Fibroblast of mammary gland (primary cell): ENCODE measurements at regions not wholly inside any gene's neighbourhood (a gene's known extent, or its start where the extent isn't known, plus 50 kb on each side); places are given as distances from the start of the nearest gene placed in this dataset.
A peak's percentile ranks its signal among the peaks of the same experiment; 100 is the strongest.
"Not testable (repeated sequence)": the region's sequence is repeated elsewhere in the genome, so short reads cannot be mapped to it uniquely, and the experiment has no call there.

Experiments used
- DNase-seq: peaks from one replicate; pipeline ENCODE4 v3.0.0-alpha.2; 2010; ENCODE audit warnings: low read depth
- H3K4me3 ChIP-seq: 2 replicates; pipeline ENCODE4 v1.5.1; 2011; ENCODE audit warnings: low read depth, mild to moderate bottlenecking, low read length, moderate library complexity; ENCODE audit not compliant: control insufficient read depth
- CTCF ChIP-seq: conservative IDR thresholded peaks from 2 replicates; pipeline ENCODE4 v1.5.1; 2011; ENCODE audit warnings: low read depth, low read length, inconsistent platforms; ENCODE audit not compliant: control insufficient read depth, insufficient read depth

- no peak overlapping the region for H3K4me3 ChIP-seq
- no peak for TF ChIP-seq CTCF
- peak; percentile 12 for DNase-seq
Observed at GRCh38 chr13:94859278-94859691, 146.9 kb upstream of the SOX21 start.

- TF ChIP-seq CTCF = no peak
- H3K4me3 ChIP-seq = no peak overlapping the region
- DNase-seq = no peak
Observed at GRCh38 chr13:94858856-94859255, 146.5 kb upstream of the SOX21 start.

- no peak overlapping the region for H3K4me3 ChIP-seq
- DNase-seq = no peak
- TF ChIP-seq CTCF = no peak
Observed at GRCh38 chr13:94854688-94855087, 142.3 kb upstream of the SOX21 start.

- no peak overlapping the region for H3K4me3 ChIP-seq
- no peak for DNase-seq
- TF ChIP-seq CTCF = no peak
Observed at GRCh38 chr13:94851576-94851975, 139.2 kb upstream of the SOX21 start.

- TF ChIP-seq CTCF = no peak
- no peak for DNase-seq
- no peak overlapping the region for H3K4me3 ChIP-seq
Observed at GRCh38 chr13:94849254-94849653, 136.9 kb upstream of the SOX21 start.

- no peak for DNase-seq
- no peak for TF ChIP-seq CTCF
- no peak overlapping the region for H3K4me3 ChIP-seq
Observed at GRCh38 chr13:94842901-94843300, 130.6 kb upstream of the SOX21 start.

GRCh38 chr13:94837056-94837455 is 124.7 kb upstream of the SOX21 start:
- not testable (repeated sequence) for DNase-seq, H3K4me3 ChIP-seq
